Right ventricle myocardium superior (tissue), 1 donor: ENCODE measurements at regions not wholly inside any gene's neighbourhood (a gene's known extent, or its start where the extent isn't known, plus 50 kb on each side); places are given as distances from the start of the nearest gene placed in this dataset.

Experiments used
- ATAC-seq: fragments of 200-7000 bp; cut with Tn5 transposase; one replicate; pipeline ENCODE4 v1.9.1; 2020; ENCODE audit warnings: mild to moderate bottlenecking; ENCODE audit not compliant: poor library complexity
- DNase-seq: peaks from one replicate; pipeline ENCODE4 v3.0.0-alpha.2; 2020
- intact Hi-C: fragments of 100-400 bp; cut with DNase I; formaldehyde crosslinking; loops from one replicate; pipeline ENCODE4 v1.11.2; 2022
- donor health status: DM: no; HTN: yes; CAD: no; lungs with severe emphysema.

- ATAC-seq (no peak), DNase-seq (no peak)
- intact Hi-C loops: no loop called here
Measured at GRCh38 chr12:68489273-68489672, 121.4 kb upstream of the RAP1B start.

GRCh38 chr12:68490476-68490875, 120.2 kb upstream of the RAP1B start:
- ATAC-seq (no peak), DNase-seq (no peak)
- intact Hi-C loops: no loop called here

DNA sequence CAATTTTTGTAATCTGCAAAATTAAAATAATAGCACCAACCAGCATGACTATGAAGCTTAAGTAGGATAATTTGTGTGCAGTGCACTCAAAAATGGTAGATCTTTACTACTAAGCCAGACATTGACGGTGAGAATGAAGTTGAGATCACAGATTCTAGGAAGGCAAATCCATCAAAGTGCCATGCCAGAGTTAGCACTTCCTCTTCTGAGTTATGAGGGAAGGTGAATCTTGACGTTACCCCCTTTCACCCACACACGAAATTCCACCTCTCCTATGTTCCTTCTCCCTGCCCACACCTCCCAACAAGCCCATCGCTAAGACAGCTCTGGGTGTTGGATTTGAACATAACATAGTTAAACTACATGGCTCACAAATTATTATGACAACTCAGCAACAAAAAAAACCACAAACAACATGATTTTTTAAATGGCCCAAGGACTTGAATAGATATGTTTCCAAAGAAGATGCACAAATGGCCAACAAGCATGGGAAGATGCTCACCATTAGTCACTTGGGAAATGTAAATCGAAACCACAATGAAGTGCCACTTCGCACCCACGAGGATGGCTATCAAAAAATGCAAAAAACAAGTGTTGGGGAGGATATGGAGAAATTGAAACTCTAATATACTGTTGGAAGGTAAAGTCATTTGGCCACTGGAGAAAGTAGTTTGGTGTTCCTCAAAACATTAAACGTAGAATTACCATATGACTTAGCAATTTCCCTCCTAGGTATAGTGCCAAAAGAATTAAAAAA, 119.3 kb upstream of the RAP1B start:
- ATAC-seq: no peak
- intact Hi-C loops: no loop called here

DNA sequence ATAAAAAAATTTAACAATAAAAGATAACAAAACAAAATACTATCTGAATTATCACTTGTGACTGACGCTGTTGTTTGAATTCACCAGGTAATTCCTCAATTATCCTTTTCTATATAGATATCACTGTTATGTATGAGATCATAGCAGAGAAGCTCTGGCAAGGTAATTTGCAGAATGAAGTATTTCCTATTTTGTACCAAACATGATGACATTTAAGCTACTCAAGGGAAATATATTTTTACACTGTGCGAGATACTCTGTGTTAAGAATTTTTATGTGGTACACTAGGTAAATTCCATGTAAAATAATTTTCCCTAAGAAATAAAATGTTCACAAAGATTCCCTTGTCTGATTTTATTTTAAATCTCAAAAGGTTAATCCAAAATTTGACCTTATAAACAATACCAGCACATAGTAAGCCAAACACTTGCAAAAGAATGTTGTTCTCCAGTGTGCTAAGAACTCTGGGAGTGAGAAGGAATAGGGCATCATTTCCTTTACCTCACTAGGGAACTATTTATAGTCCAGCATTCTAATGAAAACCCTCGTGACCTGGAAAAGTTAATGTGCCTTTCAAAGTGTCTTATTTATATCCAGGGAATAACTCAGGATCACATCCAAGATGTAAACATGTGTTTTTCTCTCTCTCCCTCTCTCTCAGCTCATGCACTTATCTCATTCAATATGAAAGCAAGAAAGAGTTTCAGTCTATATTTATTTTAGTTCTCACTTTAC, 115.2 kb upstream of the RAP1B start:
- intact Hi-C loops: no loop called here
- peak; percentile 79 for ATAC-seq
- no peak for DNase-seq

More for the DNA sequence above, 119.3 kb upstream of the RAP1B start:
- no peak for DNase-seq

DNA sequence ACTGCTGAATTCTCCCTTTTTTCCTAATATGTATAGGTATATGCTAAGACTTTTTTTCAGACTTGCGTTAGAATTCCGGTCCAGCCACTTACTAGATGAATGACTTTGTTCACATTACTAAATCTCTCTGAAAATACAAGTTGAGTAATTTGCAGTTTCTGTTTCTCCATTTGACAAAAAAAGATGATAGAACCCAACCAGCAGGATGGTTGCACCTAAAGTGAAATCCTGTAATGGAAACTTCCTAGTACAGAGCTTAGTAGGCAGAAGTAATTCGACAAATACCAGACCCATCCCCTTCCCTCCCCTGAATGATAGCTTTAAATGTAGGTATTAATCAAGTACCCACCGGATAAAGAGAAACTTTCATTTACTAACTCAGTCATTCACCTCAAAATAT, 113.6 kb upstream of the RAP1B start:
- ATAC-seq (no peak), DNase-seq (no peak)
- intact Hi-C loops: no loop called here

GRCh38 chr12:68497702-68498101, 113.0 kb upstream of the RAP1B start:
- ATAC-seq (no peak), DNase-seq (no peak)
- intact Hi-C loops: no loop called here

DNA sequence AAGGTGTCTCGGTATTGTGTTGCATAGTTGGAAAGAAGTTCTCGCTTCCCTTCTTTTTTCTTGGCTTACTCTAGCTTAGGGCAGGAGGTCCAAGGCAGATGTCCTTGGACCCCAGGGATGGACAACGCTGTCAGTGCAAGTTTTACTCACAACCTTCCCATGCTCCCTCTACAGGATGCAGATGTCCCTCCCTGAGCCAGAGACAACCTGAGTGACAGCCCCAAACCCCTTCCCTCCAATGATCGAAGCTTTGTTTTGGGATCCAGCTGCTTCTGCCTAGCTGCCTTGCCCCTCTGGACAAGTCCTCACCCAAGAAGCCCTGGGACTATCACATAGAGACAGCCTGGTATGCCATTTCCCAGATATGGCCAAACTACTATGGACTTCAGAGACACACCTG, 112.0 kb upstream of the RAP1B start:
- ATAC-seq (no peak), DNase-seq (no peak)
- intact Hi-C loops: no loop called here

DNA sequence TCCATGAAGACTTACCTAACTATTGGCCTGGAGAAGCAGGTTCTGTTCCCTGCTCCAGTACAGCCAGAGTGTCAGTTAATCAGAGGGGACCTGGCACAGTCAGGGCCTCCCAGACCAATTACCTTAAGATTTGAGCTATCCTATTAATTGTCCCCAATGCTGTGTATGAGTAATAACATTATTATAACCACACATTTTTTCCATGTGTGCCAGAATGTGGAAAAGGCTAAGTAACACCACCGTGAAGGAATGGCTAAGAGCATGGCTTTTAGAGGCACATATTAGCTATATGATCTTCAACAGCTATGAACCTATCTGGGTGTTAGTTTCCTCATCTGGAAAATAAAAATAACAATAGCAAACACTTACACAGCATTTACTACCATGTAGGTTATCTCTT, 111.1 kb upstream of the RAP1B start:
- ATAC-seq: no peak
- no peak for DNase-seq
- intact Hi-C loops: no loop called here

- ATAC-seq (no peak), DNase-seq (no peak)
- intact Hi-C loops: no loop called here
Measured at GRCh38 chr12:68501226-68501625, 109.5 kb upstream of the RAP1B start.

DNA sequence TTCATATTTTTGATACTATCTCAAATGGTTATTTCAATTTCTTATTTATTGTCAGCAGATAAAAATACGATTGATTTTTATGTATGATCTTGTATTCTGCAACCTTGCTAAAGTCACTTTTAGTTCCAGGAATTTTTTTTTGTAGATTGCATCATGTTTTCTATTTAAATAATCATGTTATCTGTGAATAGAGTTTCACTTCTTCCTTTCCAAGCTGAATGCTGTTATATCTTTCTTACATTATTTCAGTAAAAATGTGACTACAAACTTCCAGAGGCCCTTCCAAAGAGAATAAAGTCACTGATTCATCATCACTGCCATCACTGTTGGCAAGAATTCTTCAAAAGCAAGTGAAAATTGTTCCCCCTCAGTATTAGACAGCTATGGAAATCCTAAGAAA, 104.7 kb upstream of the RAP1B start:
- DNase-seq (no peak), ATAC-seq (no peak)
- intact Hi-C loops: no loop called here

DNA sequence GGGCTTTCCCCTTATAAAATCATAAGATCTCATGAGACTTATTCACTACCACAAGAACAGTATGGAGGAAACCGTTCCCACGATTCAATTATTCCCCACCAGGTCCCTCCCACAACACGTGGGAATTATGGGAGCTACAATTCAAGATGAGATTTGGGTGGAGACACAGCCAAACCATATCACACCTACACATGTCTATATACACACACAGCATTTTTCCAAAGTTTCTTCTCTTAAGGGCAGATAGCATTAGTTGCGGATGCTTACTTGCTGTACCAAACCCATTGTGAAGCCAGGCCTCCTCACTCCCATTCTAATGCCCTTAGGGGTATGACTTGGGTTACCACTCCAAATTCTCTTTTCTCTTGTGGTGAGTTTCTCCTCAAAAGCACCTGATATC, 104.1 kb upstream of the RAP1B start:
- intact Hi-C loops: no loop called here
- ATAC-seq (no peak), DNase-seq (no peak)

GRCh38 chr12:68507657-68508056, 103.0 kb upstream of the RAP1B start:
- ATAC-seq: no peak
- intact Hi-C loops: no loop called here

GRCh38 chr12:68508576-68508975, 102.1 kb upstream of the RAP1B start:
- no peak for DNase-seq
- intact Hi-C loops: no loop called here
- ATAC-seq: no peak

More at GRCh38 chr12:68507657-68508056, 103.0 kb upstream of the RAP1B start:
- no peak for DNase-seq

DNA sequence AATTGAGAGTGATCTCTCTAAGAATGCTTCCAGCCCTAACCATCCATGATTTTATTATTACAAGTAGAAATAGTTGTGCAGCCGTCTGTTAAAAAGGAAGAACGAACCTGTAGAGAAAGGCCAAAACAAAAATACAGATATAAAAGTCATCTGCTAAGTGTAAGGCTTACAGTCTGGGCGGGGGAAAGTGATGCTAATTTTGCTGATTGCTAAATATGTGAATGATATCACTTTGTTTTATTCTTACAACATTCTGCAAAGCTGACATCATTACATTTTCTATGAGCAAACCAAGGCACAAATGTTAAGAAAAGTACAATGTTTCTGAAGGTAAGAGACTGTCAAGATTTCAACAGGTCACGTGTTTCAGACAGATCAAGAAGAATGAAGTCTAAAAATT, 101.5 kb upstream of the RAP1B start:
- ATAC-seq: no peak

DNA sequence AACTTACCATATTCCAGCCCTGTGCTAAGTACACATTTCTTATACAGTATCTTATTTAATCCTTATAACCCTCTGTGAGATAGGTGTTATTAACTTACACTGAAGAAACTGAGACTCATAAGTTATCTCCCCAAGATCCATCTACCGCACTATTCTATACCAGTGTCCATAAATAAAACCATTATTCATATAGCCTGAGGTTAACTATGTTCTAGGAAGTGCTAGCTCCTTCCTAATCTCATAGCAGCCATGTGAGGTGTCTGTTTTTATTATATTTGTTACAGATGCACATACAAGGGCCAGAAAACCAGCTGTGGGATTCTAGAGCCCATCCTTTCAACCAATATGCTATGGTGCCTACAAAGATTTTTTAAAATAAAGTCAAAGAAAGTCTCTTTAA, 100.3 kb upstream of the RAP1B start:
- ATAC-seq: no peak
- no peak for DNase-seq
- intact Hi-C loops: no loop called here

More for the DNA sequence above, 101.5 kb upstream of the RAP1B start:
- DNase-seq: no peak
- intact Hi-C loops: no loop called here

GRCh38 chr12:68514807-68515411, 95.8 kb upstream of the RAP1B start:
- intact Hi-C loops: no loop called here
- DNase-seq (no peak), ATAC-seq (no peak)

DNA sequence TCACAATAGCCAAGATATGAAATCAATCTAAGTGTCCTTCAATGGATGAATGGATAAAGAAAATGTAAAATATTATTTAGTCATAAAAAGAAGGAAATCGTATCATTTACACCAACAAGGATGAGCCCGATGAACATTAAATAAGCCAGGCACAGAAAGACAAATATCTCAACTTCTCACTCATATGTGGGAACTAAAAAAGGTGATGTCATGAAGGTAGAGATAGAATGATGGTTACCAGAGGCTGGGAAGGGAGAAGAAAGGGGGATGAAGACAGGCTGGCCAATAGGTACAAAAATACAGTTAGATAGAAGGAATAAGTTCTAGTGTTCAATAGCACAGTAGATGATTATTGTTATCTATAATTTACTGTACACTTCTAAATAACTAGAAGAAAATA, 94.9 kb upstream of the RAP1B start:
- no peak for ATAC-seq
- intact Hi-C loops: no loop called here

DNA sequence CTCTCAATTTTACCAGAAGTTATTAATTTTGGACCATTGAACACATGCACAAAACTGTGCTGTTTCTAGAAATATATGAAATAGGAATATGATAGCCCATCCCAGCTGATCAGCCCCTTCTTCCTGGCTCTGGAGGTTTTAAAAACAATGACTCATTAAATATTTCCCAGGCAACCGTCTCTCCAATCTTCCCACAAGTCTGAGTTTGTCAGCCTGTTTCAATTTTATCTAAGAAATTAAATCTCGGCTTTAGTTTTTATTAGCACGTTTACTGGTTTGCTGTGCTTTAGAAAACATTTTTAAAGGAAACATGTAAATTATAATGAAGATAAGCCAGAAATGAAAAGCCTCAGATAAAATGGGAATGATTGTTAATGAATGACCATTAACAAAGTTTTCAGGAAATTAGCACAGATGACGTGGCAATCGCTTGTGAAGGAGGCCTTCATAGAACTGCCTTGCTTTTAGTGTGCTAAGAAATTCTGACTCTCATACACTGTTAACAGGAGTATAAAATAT, 89.3 kb upstream of the RAP1B start:
- DNase-seq: no peak
- peak; percentile 64 for ATAC-seq
- intact Hi-C loops: no loop called here

More for the DNA sequence above, 94.9 kb upstream of the RAP1B start:
- no peak for DNase-seq

- intact Hi-C loops: no loop called here
- DNase-seq: no peak
- ATAC-seq: no peak
Measured at GRCh38 chr12:68521848-68522502, 88.7 kb upstream of the RAP1B start.
